Right cardiac atrium (tissue), 5 donors: ENCODE measurements at regions not wholly inside any gene's neighbourhood (a gene's known extent, or its start where the extent isn't known, plus 50 kb on each side); places are given as distances from the start of the nearest gene placed in this dataset.
A peak's percentile ranks its signal among the peaks of the same experiment; 100 is the strongest.
"Not testable (repeated sequence)": the region's sequence is repeated elsewhere in the genome, so short reads cannot be mapped to it uniquely, and the experiment has no call there.

Experiments used
- ATAC-seq, 2 donors: fragments of 200-7000 bp; cut with Tn5 transposase; one replicate each; pipeline versions ENCODE4 v1.8.0 to v1.9.1; 2020; ENCODE audit warnings: moderate library complexity in 2 of 2, mild to moderate bottlenecking in 1 of 2
- DNase-seq, 3 donors: peaks; one replicate each; pipeline ENCODE4 v3.0.0-alpha.2; 2020
- H3K27ac ChIP-seq: one replicate; pipeline ENCODE4 v1.5.1; 2013; ENCODE audit warnings: mild to moderate bottlenecking, low read length, control low read depth, moderate library complexity
- H3K27me3 ChIP-seq: one replicate; pipeline ENCODE4 v1.6.1; 2013; ENCODE audit not compliant: control insufficient read depth, insufficient read depth
- H3K4me1 ChIP-seq: one replicate; pipeline ENCODE4 v1.6.1; 2013; ENCODE audit warnings: low read length; ENCODE audit not compliant: control insufficient read depth, insufficient read depth
- H3K4me3 ChIP-seq: one replicate; pipeline ENCODE4 v1.5.1; 2013; ENCODE audit warnings: low read length, control low read depth
- H3K9me3 ChIP-seq: one replicate; pipeline ENCODE4 v1.6.1; 2013; ENCODE audit warnings: low read length; ENCODE audit not compliant: control insufficient read depth
- WGBS: extraction: QIAGEN DNeasy Blood & Tissue Kit; methylation state at CpG from one replicate; pipeline ENCODE4 v1.1.7; 2013; 5-methylcytosine and 5-hydroxymethylcytosine counted together
- intact Hi-C, 4 donors: fragments of 100-400 bp; cut with DNase I; formaldehyde crosslinking; loops; one replicate each; pipeline versions ENCODE4 v1.11.0 to v1.14.0; 2022 to 2023
- donor health status: healthy with polysubstance abuse.
- donor health status: DM: no; HTN: yes; CAD: no.
- donor health status: DM: no; HTN: no; CAD: no.
- donor health status: DM: no; HTN: yes; CAD: no; lungs with severe emphysema.
- donor health status: DM: yes; HTN: yes; CAD: no.

- 86% methylated on average over 12 of the region's 12 CpGs for WGBS
- H3K4me3 ChIP-seq, H3K4me1 ChIP-seq, DNase-seq, H3K9me3 ChIP-seq, H3K27me3 ChIP-seq, intact Hi-C loops, H3K27ac ChIP-seq, ATAC-seq: not testable (repeated sequence)
Observed at GRCh38 chr4:104326991-104327694, 167.6 kb downstream of the CXXC4 start.

GRCh38 chr4:104302731-104303130, 192.0 kb downstream of the CXXC4 start:
- WGBS, result 59% methylated on average over 1 of the region's 1 CpG
- intact Hi-C loops, result no loop called here
- no peaks in the 10 kb centered on the region for H3K4me1 ChIP-seq
- no peaks in the 10 kb centered on the region for H3K9me3 ChIP-seq
- H3K27ac ChIP-seq, result no peak overlapping the region
- ATAC-seq (no peak), DNase-seq (no peak)
- no peak overlapping the region for H3K4me3 ChIP-seq
- no peaks in the 10 kb centered on the region for H3K27me3 ChIP-seq

GRCh38 chr4:104294811-104295210, 199.9 kb downstream of the CXXC4 start:
- WGBS, result 69% methylated on average over 2 of the region's 2 CpGs
- ATAC-seq (no peak), DNase-seq (no peak)
- no peak overlapping the region for H3K4me3 ChIP-seq
- H3K27ac ChIP-seq, result no peak overlapping the region
- H3K9me3 ChIP-seq, result no peaks in the 10 kb centered on the region
- no peaks in the 10 kb centered on the region for H3K4me1 ChIP-seq
- intact Hi-C loops, result no loop called here
- no peaks in the 10 kb centered on the region for H3K27me3 ChIP-seq

GRCh38 chr4:104286867-104287266, 207.8 kb downstream of the CXXC4 start:
- Histone ChIP-seq H3K9me3 (no peaks in the 10 kb centered on the region), H3K4me1 (no peaks in the 10 kb centered on the region), H3K27me3 (no peaks in the 10 kb centered on the region), H3K27ac (no peak overlapping the region), H3K4me3 (no peak overlapping the region)
- intact Hi-C loops, result no loop called here
- ATAC-seq (no peak), DNase-seq (no peak)

- H3K9me3 ChIP-seq, result no peaks in the 10 kb centered on the region
- H3K27me3 ChIP-seq, result no peaks in the 10 kb centered on the region
- no peak for ATAC-seq
- H3K4me1 ChIP-seq, result no peaks in the 10 kb centered on the region
- intact Hi-C loops, result no loop called here
- DNase-seq, result no peak
- no peak overlapping the region for H3K27ac ChIP-seq
- no peak overlapping the region for H3K4me3 ChIP-seq
Observed at GRCh38 chr4:104283303-104283702, 211.4 kb downstream of the CXXC4 start.

GRCh38 chr4:104279744-104280143, 214.9 kb downstream of the CXXC4 start:
- H3K9me3 ChIP-seq, result no peaks in the 10 kb centered on the region
- DNase-seq (no peak), ATAC-seq (no peak)
- 74% methylated on average over 5 of the region's 5 CpGs for WGBS
- intact Hi-C loops, result no loop called here
- no peaks in the 10 kb centered on the region for H3K27me3 ChIP-seq
- no peak overlapping the region for H3K27ac ChIP-seq
- no peaks in the 10 kb centered on the region for H3K4me1 ChIP-seq
- no peak overlapping the region for H3K4me3 ChIP-seq

GRCh38 chr4:104272966-104273365, 221.7 kb downstream of the CXXC4 start:
- H3K4me1 ChIP-seq, result no peaks in the 10 kb centered on the region
- H3K4me3 ChIP-seq, result no peak overlapping the region
- H3K27me3 ChIP-seq, result no peaks in the 10 kb centered on the region
- ATAC-seq, result no peak
- no peak for DNase-seq
- H3K27ac ChIP-seq, result no peak overlapping the region
- WGBS, result 66% methylated on average over 2 of the region's 2 CpGs
- intact Hi-C loops, result no loop called here
- H3K9me3 ChIP-seq, result no peaks in the 10 kb centered on the region

- intact Hi-C loops, H3K9me3 ChIP-seq, DNase-seq, H3K27ac ChIP-seq, H3K27me3 ChIP-seq, ATAC-seq, H3K4me3 ChIP-seq, H3K4me1 ChIP-seq: not testable (repeated sequence)
- WGBS, result 89% methylated on average over 5 of the region's 5 CpGs
Observed at GRCh38 chr4:104269603-104270002, 225.1 kb downstream of the CXXC4 start.

- ATAC-seq, result no peak
- Histone ChIP-seq H3K4me1 (no peaks in the 10 kb centered on the region), H3K27ac (no peak overlapping the region), H3K27me3 (no peaks in the 10 kb centered on the region), H3K4me3 (no peak overlapping the region), H3K9me3 (no peaks in the 10 kb centered on the region)
- intact Hi-C loops, result no loop called here
- 71% methylated on average over 3 of the region's 3 CpGs for WGBS
- no peak for DNase-seq
Observed at GRCh38 chr4:104263100-104263499, 231.6 kb downstream of the CXXC4 start.

GRCh38 chr4:104262678-104263077, 232.0 kb downstream of the CXXC4 start:
- 73% methylated on average over 2 of the region's 2 CpGs for whole genome bisulfite sequencing
- no peaks in the 10 kb centered on the region for H3K4me1 ChIP-seq
- H3K4me3 ChIP-seq, result no peak overlapping the region
- intact Hi-C loops, result no loop called here
- H3K27ac ChIP-seq, result no peak overlapping the region
- ATAC-seq, result no peak
- H3K27me3 ChIP-seq, result no peaks in the 10 kb centered on the region
- no peak for DNase-seq
- no peaks in the 10 kb centered on the region for H3K9me3 ChIP-seq

- Histone ChIP-seq H3K27ac (no peak overlapping the region), H3K9me3 (no peaks in the 10 kb centered on the region), H3K4me1 (no peaks in the 10 kb centered on the region), H3K4me3 (no peak overlapping the region), H3K27me3 (no peaks in the 10 kb centered on the region)
- intact Hi-C loops, result no loop called here
- DNase-seq, result peak in 1 of 3 donors; percentile 22
- WGBS, result 93% methylated on average over 1 of the region's 1 CpG
- ATAC-seq, result no peak
Observed at GRCh38 chr4:104248726-104249125, 246.0 kb downstream of the CXXC4 start.

GRCh38 chr4:104235967-104236366, 258.7 kb downstream of the CXXC4 start:
- intact Hi-C loops, result no loop called here
- 28% methylated on average over 4 of the region's 4 CpGs for WGBS
- Histone ChIP-seq H3K4me1 (no peaks in the 10 kb centered on the region), H3K27me3 (no peaks in the 10 kb centered on the region), H3K4me3 (no peak overlapping the region), H3K9me3 (no peaks in the 10 kb centered on the region), H3K27ac (no peak overlapping the region)
- ATAC-seq, result no peak
- no peak for DNase-seq
